ENCODE measurements at regions not wholly inside any gene's neighbourhood (a gene's known extent, or its start where the extent isn't known, plus 50 kb on each side); places are given as distances from the start of the nearest gene placed in this dataset.

GRCh38 chr13:53732664-53733063 is 704.1 kb downstream of the OLFM4 start:
- H3K4me3 ChIP-seq (ENCODE audit: low read length), result no peak overlapping the region
- no peaks in the 10 kb centered on the region for H3K9me3 ChIP-seq (ENCODE audit: control insufficient read depth, low read length)
- no peaks in the 10 kb centered on the region for H3K4me1 Mint-ChIP-seq
- no peak overlapping the region for H3K27ac Mint-ChIP-seq
- H3K9ac ChIP-seq (ENCODE audit: extremely low read depth, low read length, poor library complexity, severe bottlenecking), result no peak overlapping the region
- no peaks in the 10 kb centered on the region for H3K27me3 Mint-ChIP-seq (ENCODE audit: insufficient read depth)
- H3K4me1 ChIP-seq (ENCODE audit: control insufficient read depth, insufficient read depth, low read length), result no peaks in the 10 kb centered on the region
- WGBS, 2 experiments (ENCODE audit: insufficient coverage in 1 of 2, insufficient read length in 1 of 2), result 83 to 94% methylated on average over 2 to 3 of the region's 3 CpGs
- H3K4me3 Mint-ChIP-seq, result no peak overlapping the region
- H3K27me3 ChIP-seq (ENCODE audit: control insufficient read depth, insufficient read depth, low read length, poor library complexity, severe bottlenecking), result no peaks in the 10 kb centered on the region
- no peak for TF ChIP-seq CTCF (conservative IDR thresholded peaks at IDR 0.05)
- no peak for DNase-seq
- H3K36me3 ChIP-seq (ENCODE audit: control insufficient read depth, insufficient read depth, low read length), result no peaks in the 10 kb centered on the region
- H3K27ac ChIP-seq (ENCODE audit: low read depth, low read length), result no peak overlapping the region
- no peaks in the 10 kb centered on the region for H3K36me3 Mint-ChIP-seq (ENCODE audit: low read depth)
- H3K9me3 Mint-ChIP-seq, result no peaks in the 10 kb centered on the region

GRCh38 chr13:53743906-53744305 is 715.3 kb downstream of the OLFM4 start:
- Mint-ChIP-seq H3K4me3 (no peak overlapping the region), H3K27me3 (ENCODE audit: insufficient read depth) (peaks cover 9% of the 10 kb centered on the region), H3K4me1 (no peaks in the 10 kb centered on the region), H3K27ac (no peak overlapping the region), H3K36me3 (ENCODE audit: low read depth) (no peaks in the 10 kb centered on the region), H3K9me3 (no peaks in the 10 kb centered on the region)
- Histone ChIP-seq H3K27ac (ENCODE audit: low read depth, low read length) (no peak overlapping the region), H3K4me1 (ENCODE audit: control insufficient read depth, insufficient read depth, low read length) (no peaks in the 10 kb centered on the region), H3K9ac (ENCODE audit: extremely low read depth, low read length, poor library complexity, severe bottlenecking) (no peak overlapping the region), H3K36me3 (ENCODE audit: control insufficient read depth, insufficient read depth, low read length) (no peaks in the 10 kb centered on the region), H3K27me3 (ENCODE audit: control insufficient read depth, insufficient read depth, low read length, poor library complexity, severe bottlenecking) (peaks cover 9% of the 10 kb centered on the region), H3K4me3 (ENCODE audit: low read length) (no peak overlapping the region), H3K9me3 (ENCODE audit: control insufficient read depth, low read length) (no peaks in the 10 kb centered on the region)
- TF ChIP-seq CTCF (conservative IDR thresholded peaks at IDR 0.05), result peak; percentile 65
- peak; percentile 61 for DNase-seq
- WGBS, 2 experiments (ENCODE audit: insufficient coverage in 1 of 2, insufficient read length in 1 of 2), result 80% methylated on average over 1 of the region's 1 CpG; no CpG with 5 or more reads in 1 of the 2 experiments

GRCh38 chr13:53747825-53748224 is 719.2 kb downstream of the OLFM4 start:
- no peaks in the 10 kb centered on the region for H3K36me3 Mint-ChIP-seq (ENCODE audit: low read depth)

More at GRCh38 chr13:53747825-53748224, 719.2 kb downstream of the OLFM4 start:
- Mint-ChIP-seq H3K27me3 (ENCODE audit: insufficient read depth) (peaks cover 4% of the 10 kb centered on the region), H3K9me3 (no peaks in the 10 kb centered on the region), H3K4me1 (no peaks in the 10 kb centered on the region), H3K27ac (no peak overlapping the region), H3K4me3 (no peak overlapping the region)
- H3K4me3 ChIP-seq (ENCODE audit: low read length), result no peak overlapping the region
- H3K36me3 ChIP-seq (ENCODE audit: control insufficient read depth, insufficient read depth, low read length), result no peaks in the 10 kb centered on the region
- DNase-seq, result no peak
- no CpG with 5 or more reads among the region's 1 CpG for WGBS, 2 experiments (ENCODE audit: insufficient coverage in 1 of 2, insufficient read length in 1 of 2)
- no peak for TF ChIP-seq CTCF (conservative IDR thresholded peaks at IDR 0.05)
- no peak overlapping the region for H3K9ac ChIP-seq (ENCODE audit: extremely low read depth, low read length, poor library complexity, severe bottlenecking)
- no peak overlapping the region for H3K27ac ChIP-seq (ENCODE audit: low read depth, low read length)
- H3K9me3 ChIP-seq (ENCODE audit: control insufficient read depth, low read length), result no peaks in the 10 kb centered on the region
- H3K4me1 ChIP-seq (ENCODE audit: control insufficient read depth, insufficient read depth, low read length), result no peaks in the 10 kb centered on the region
- no peaks in the 10 kb centered on the region for H3K27me3 ChIP-seq (ENCODE audit: control insufficient read depth, insufficient read depth, low read length, poor library complexity, severe bottlenecking)
